Prostate gland (tissue), 2 donors: ENCODE measurements at regions not wholly inside any gene's neighbourhood (a gene's known extent, or its start where the extent isn't known, plus 50 kb on each side); places are given as distances from the start of the nearest gene placed in this dataset.

ENCODE experiments used
- DNase-seq: peaks from one replicate; pipeline ENCODE4 v3.0.0-alpha.2; 2019; ENCODE audit warnings: low spot score
- H3K27ac ChIP-seq, 2 donors: fragments of 200-600 bp; sonication (generic); 2 replicates each; pipeline ENCODE4 v1.5.1; 2017 to 2019
- H3K27me3 ChIP-seq: fragments of 200-600 bp; sonication (generic); replicated peaks from 2 replicates; pipeline ENCODE4 v1.5.1; 2019; ENCODE audit not compliant: insufficient read depth
- H3K36me3 ChIP-seq, 2 donors: fragments of 200-600 bp; sonication (generic); 1 replicate in 1 of 2; 2 replicates in 1 of 2; pipeline versions ENCODE4 v1.5.1 to v1.8.1; 2017 to 2019
- H3K4me1 ChIP-seq: fragments of 200-600 bp; sonication (generic); replicated peaks from 2 replicates; pipeline ENCODE4 v1.5.1; 2019
- H3K4me3 ChIP-seq, 2 donors: fragments of 200-600 bp; sonication (generic); 2 replicates each; pipeline ENCODE4 v1.5.1; 2017 to 2019
- H3K9me3 ChIP-seq: fragments of 200-600 bp; sonication (generic); 2 replicates; pipeline ENCODE4 v1.5.1; 2017
- POLR2A ChIP-seq: fragments of 450-650 bp; IDR thresholded peaks from one replicate; pipeline ENCODE4 v1.6.1; 2016; ENCODE audit warnings: antibody characterized with exemption, mild to moderate bottlenecking
- POLR2AphosphoS5 ChIP-seq: sonication (generic); formaldehyde crosslinking; IDR thresholded peaks from one replicate; pipeline ENCODE4 v1.6.1; 2017; ENCODE audit warnings: antibody characterized with exemption
- whole genome bisulfite sequencing: methylation state at CpG from one replicate; pipeline ENCODE4 v1.1.5; 2018; 5-methylcytosine and 5-hydroxymethylcytosine counted together
- intact Hi-C: fragments of 100-400 bp; cut with DNase I; formaldehyde crosslinking; loops from one replicate; pipeline ENCODE4 v1.14.2; 2022
- TF ChIP-seq, protein P1 (sequence below), 4 experiments: fragments of 200-600 bp in 2 of 4; fragments of 450-650 bp in 2 of 4; sonication (generic) in 2 of 4; IDR thresholded peaks; 1 replicate in 3 of 4; 2 replicates in 1 of 4; pipeline ENCODE4 v1.5.1; 2016 to 2019; ENCODE audit warnings: antibody characterized with exemption in 4 of 4, mild to moderate bottlenecking in 2 of 4, moderate library complexity in 2 of 4

DNA sequence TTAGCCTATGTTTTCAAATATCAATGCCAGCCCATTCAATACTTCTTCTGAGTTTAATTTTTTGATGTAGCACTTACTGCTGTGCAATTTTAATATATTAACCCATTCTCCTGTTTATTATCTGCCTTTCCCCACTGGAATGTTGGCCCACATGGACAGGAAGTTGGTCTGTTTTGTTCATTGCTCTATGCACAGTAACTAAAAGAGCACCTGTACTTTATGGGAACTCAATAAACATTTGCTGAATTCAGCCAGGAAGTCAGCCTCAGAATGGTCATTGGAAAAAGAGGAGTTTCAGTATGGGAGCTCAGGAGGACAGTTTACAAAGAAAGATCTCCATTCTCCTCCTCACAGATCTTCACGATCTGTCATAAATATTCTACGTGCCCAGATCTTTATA lies 510.5 kb upstream of the AGA start:
- intact Hi-C loops, result no loop called here
- TF ChIP-seq POLR2AphosphoS5 (no peak), POLR2A (no peak)
- TF ChIP-seq, protein P1, sequence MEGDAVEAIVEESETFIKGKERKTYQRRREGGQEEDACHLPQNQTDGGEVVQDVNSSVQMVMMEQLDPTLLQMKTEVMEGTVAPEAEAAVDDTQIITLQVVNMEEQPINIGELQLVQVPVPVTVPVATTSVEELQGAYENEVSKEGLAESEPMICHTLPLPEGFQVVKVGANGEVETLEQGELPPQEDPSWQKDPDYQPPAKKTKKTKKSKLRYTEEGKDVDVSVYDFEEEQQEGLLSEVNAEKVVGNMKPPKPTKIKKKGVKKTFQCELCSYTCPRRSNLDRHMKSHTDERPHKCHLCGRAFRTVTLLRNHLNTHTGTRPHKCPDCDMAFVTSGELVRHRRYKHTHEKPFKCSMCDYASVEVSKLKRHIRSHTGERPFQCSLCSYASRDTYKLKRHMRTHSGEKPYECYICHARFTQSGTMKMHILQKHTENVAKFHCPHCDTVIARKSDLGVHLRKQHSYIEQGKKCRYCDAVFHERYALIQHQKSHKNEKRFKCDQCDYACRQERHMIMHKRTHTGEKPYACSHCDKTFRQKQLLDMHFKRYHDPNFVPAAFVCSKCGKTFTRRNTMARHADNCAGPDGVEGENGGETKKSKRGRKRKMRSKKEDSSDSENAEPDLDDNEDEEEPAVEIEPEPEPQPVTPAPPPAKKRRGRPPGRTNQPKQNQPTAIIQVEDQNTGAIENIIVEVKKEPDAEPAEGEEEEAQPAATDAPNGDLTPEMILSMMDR (IDR thresholded peaks at IDR 0.05), result no peak
- 48% methylated on average over 2 of the region's 2 CpGs for WGBS
- no peak for DNase-seq
- H3K9me3 ChIP-seq, result no peaks in the 10 kb centered on the region
- no peaks in the 10 kb centered on the region for H3K27me3 ChIP-seq
- H3K4me1 ChIP-seq, result peaks cover 3% of the 10 kb centered on the region
- no peak overlapping the region for H3K4me3 ChIP-seq
- H3K27ac ChIP-seq, result no peak overlapping the region
- no peaks in the 10 kb centered on the region for H3K36me3 ChIP-seq

DNA sequence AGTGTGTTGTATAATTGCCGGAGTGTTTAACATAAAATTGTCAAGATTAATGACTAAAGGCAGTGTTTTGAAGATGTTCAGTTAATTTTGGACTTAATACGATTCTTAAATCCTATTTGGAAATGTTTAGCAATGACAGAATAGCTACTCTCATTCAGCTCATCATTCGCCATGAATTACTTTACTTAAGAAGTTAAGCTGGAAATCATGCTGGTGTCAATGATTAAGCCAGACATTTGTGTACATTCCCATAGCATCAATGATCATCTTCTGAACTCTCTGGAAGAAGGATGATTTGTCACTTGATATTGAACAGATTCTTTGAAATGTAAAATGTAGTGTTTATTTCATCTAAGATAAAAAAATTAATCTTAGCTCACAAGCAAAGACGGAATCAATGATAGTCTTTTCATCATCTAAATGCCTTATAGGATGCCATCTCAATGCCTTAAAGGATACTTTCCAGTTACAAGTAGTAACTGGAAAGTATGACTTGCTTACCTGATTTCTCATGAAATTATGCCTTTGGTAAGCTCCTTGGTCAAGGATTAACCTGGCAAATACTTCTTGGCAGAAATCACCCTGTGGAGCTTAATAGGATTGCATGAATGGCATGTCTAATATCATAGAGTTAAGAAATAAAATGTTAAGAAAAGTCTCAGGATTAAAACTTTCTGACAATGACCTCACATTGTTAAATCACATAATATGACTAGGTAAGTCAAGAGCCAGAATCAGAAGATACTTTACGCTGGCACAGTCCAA lies 515.5 kb upstream of the AGA start:
- 86% methylated on average over 5 of the region's 5 CpGs for WGBS
- no peak for DNase-seq
- H3K27me3 ChIP-seq, result no peaks in the 10 kb centered on the region
- no peak for TF ChIP-seq POLR2AphosphoS5
- no peak for TF ChIP-seq POLR2A
- TF ChIP-seq, protein P1 (IDR thresholded peaks at IDR 0.05), result no peak
- H3K27ac ChIP-seq, result no peak overlapping the region
- H3K9me3 ChIP-seq, result no peaks in the 10 kb centered on the region
- no peaks in the 10 kb centered on the region for H3K36me3 ChIP-seq
- no peak overlapping the region for H3K4me3 ChIP-seq
- intact Hi-C loops, result no loop called here
- H3K4me1 ChIP-seq, result peaks cover 3% of the 10 kb centered on the region

DNA sequence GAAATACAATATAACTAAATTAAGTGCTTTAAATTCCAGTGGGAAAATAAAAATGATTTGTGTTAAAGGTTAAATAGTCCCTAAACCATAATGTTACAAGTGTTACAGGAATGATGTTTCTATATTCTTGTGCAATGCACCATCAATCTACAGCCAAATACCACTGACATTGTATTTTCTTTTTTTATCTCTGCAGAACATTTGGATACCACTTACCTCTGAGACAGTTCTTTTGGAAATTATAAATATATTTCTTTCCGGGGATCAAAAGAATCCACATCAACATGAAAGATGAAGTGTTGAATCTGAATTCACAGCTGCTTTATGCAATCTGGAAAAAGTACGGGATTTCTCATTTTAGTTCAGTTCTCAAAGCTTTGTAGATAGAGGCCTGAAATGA lies 518.3 kb upstream of the AGA start:
- Histone ChIP-seq H3K4me1 (no peaks in the 10 kb centered on the region), H3K4me3 (no peak overlapping the region), H3K27ac (no peak overlapping the region), H3K36me3 (no peaks in the 10 kb centered on the region), H3K9me3 (no peaks in the 10 kb centered on the region), H3K27me3 (no peaks in the 10 kb centered on the region)
- no peak for DNase-seq
- TF ChIP-seq POLR2AphosphoS5 (no peak), POLR2A (no peak)
- TF ChIP-seq, protein P1 (IDR thresholded peaks at IDR 0.05), result no peak
- intact Hi-C loops, result no loop called here
- WGBS, result 76% methylated on average over 2 of the region's 2 CpGs

DNA sequence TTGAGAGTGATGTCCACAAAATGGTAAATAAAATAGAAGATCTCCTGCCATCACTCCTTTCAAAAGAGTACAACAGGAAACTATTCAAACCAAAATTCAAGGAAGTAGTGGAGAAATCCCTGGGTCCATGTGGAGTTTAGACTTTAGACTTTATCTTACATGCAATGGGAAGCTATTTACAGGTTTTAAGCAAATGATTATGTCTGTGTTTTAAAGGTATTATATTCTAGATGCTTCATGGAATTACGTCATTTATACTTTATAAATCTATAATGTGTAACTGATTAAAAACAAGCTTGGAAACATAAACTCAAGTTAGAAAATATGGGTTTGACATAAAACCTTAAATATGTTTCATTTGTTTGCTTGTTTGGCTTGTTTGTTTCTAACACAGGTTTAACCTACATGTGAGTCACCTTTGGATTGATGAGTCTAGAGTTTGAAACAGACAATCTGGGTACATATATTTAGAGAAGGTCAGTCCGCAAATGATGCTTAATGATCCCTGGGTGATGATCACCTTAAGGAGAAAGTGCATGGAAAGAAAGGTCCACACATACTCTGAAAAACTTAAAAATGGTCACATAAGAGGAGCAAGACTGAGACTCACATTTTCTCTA lies 519.6 kb upstream of the AGA start:
- TF ChIP-seq, protein P1 (IDR thresholded peaks at IDR 0.05), result no peak
- no peak for TF ChIP-seq POLR2AphosphoS5
- TF ChIP-seq POLR2A, result no peak
- H3K36me3 ChIP-seq, result no peaks in the 10 kb centered on the region
- H3K4me1 ChIP-seq, result no peaks in the 10 kb centered on the region
- intact Hi-C loops, result no loop called here
- H3K9me3 ChIP-seq, result no peaks in the 10 kb centered on the region
- no peak for DNase-seq
- 88% methylated on average over 2 of the region's 2 CpGs for WGBS
- H3K27ac ChIP-seq, result no peak overlapping the region
- no peak overlapping the region for H3K4me3 ChIP-seq
- H3K27me3 ChIP-seq, result no peaks in the 10 kb centered on the region

DNA sequence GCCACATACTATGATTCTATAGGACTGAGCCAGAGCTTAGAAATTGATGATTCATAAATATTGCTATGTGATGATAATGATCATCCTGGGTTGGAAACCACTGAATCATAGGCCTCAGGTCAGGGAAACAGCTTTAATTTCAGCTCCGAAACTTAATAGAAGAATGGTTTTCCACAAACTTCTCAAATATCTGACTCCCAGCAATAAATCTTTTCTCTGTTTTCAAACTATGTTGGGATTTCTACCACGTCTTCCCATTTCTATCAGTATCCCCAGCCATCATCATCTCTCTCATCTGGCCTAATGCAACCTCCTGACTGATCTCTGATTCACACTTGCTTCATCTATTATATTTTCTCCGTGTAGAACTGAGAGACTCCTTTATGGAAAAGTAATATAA lies 521.8 kb upstream of the AGA start:
- no peaks in the 10 kb centered on the region for H3K36me3 ChIP-seq
- H3K4me3 ChIP-seq, result no peak overlapping the region
- no peaks in the 10 kb centered on the region for H3K4me1 ChIP-seq
- intact Hi-C loops, result no loop called here
- no peak for DNase-seq
- no peaks in the 10 kb centered on the region for H3K9me3 ChIP-seq
- 75% methylated on average over 3 of the region's 3 CpGs for WGBS
- no peaks in the 10 kb centered on the region for H3K27me3 ChIP-seq
- TF ChIP-seq POLR2A, result no peak
- H3K27ac ChIP-seq, result no peak overlapping the region
